ENCODE measurements at regions not wholly inside any gene's neighbourhood (a gene's known extent, or its start where the extent isn't known, plus 50 kb on each side); places are given as distances from the start of the nearest gene placed in this dataset.

DNA sequence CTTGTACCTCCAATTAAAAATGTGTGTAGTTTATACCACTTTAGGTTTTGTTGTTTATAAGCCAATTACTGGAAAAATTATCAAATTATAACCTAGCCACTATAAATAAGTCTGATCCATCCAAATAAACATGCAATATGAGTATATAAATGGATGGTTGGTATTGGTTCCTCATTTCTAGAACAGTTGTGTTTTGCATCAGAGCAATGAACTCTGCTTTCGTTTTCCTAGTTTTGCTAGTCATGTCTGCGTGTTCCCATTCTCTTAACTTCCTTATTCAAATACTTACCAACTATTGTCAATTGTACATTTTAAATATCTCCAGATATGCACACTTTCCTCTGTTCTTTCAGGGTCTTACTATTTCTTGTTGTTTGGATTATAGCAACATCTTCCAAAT, 641.7 kb downstream of the NR4A2 start:
- Histone ChIP-seq H3K4me3 (no peak overlapping the region), H3K27ac (no peak overlapping the region), H3K4me1 (no peaks in the 10 kb centered on the region), H3K36me3 (no peaks in the 10 kb centered on the region), H3K9me3 (no peaks in the 10 kb centered on the region), H3K27me3 (no peaks in the 10 kb centered on the region)
- no peak for TF ChIP-seq EP300 (IDR thresholded peaks at IDR 0.05)
- DNase-seq (no peak), ATAC-seq (ENCODE audit: low FRiP score in 2 of 2) (peak in 1 of 2 donors; percentile 73)
- WGBS, 2 donors, result 53 to 63% methylated on average over 2 of the region's 2 CpGs

DNA sequence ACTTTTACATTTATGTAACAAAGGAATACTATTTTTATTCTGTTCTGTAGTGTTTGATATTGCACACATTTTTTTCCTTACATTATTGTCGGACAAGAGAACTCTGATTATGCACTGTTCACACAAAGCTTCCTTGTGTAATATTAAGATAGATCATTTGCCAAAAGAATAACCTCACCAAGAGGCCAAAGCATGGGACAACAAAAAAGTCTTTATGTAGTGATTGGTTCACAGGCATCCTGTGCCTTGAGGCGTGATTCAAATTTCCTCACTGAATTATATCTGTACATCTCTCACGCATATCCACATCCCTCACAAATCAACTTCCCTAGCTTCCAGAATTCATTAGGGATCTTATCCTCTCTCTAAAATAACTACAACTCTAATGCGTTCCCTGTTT, 642.7 kb downstream of the NR4A2 start:
- H3K9me3 ChIP-seq, result no peaks in the 10 kb centered on the region
- no peaks in the 10 kb centered on the region for H3K27me3 ChIP-seq
- 80% methylated on average over 4 of the region's 4 CpGs for WGBS, 2 donors
- TF ChIP-seq POLR2AphosphoS5 (IDR thresholded peaks at IDR 0.05) (no peak), EP300 (IDR thresholded peaks at IDR 0.05) (no peak), CTCF (IDR thresholded peaks at IDR 0.05) (no peak), POLR2A (IDR thresholded peaks at IDR 0.05) (no peak)
- ATAC-seq (ENCODE audit: low FRiP score in 2 of 2) (no peak), DNase-seq (no peak)
- H3K4me1 ChIP-seq, result no peaks in the 10 kb centered on the region
- no peaks in the 10 kb centered on the region for H3K36me3 ChIP-seq
- H3K4me3 ChIP-seq, result no peak overlapping the region
- H3K27ac ChIP-seq, result no peak overlapping the region

DNA sequence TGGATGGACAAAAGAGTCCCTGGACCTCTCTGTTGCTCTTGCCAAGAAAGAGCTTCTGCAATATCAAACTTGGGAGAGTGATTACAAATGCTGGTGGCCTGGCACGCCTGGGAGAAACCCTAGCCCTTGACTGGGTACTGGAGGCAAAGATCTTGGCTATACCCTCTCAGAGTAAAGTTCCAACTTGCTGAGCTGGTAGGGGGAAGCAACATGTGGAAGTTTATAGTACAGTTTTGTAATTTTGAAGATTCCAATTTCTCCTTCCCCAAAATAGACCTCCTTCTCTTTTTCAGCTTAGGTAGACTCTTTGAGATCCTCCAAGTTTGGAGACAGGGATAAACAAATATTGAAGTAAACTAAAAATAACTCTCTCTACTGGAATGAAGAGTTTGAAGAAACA, 645.3 kb downstream of the NR4A2 start:
- WGBS, 2 donors, result 71 to 82% methylated on average over 1 of the region's 1 CpG
- no peak for ATAC-seq (ENCODE audit: low FRiP score in 2 of 2)

DNA sequence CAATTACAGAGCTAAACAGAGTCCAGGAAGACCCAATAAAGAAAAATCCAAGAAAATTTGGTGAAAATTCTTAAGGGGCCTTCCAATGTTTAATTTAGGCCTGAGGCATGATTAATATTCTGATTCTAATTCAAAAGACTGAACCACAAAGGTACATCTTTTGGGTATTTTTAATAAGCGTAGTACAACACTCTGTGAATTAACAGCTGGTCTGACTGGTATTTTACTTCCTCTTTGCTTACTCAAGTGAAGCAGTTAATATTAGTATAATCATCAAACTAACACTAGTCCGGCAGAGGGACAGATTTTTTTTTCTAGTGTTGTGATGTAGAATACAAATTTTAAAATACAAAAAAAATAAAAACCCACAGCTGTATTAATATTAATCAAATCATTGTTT, 652.9 kb downstream of the NR4A2 start:
- no peak for ATAC-seq (ENCODE audit: low FRiP score in 2 of 2)
- H3K9me3 ChIP-seq, result no peaks in the 10 kb centered on the region
- no peaks in the 10 kb centered on the region for H3K27me3 ChIP-seq
- DNase-seq, result no peak
- no peak for TF ChIP-seq CTCF (IDR thresholded peaks at IDR 0.05)
- no peak for TF ChIP-seq POLR2AphosphoS5 (IDR thresholded peaks at IDR 0.05)
- no peak for TF ChIP-seq POLR2A (IDR thresholded peaks at IDR 0.05)
- TF ChIP-seq EP300 (IDR thresholded peaks at IDR 0.05), result no peak
- no peaks in the 10 kb centered on the region for H3K4me1 ChIP-seq
- H3K27ac ChIP-seq, result no peak overlapping the region
- 56 to 71% methylated on average over 2 of the region's 2 CpGs for WGBS, 2 donors
- H3K4me3 ChIP-seq, result no peak overlapping the region
- no peaks in the 10 kb centered on the region for H3K36me3 ChIP-seq

More for the DNA sequence above, 645.3 kb downstream of the NR4A2 start:
- no peaks in the 10 kb centered on the region for H3K36me3 ChIP-seq
- H3K9me3 ChIP-seq, result no peaks in the 10 kb centered on the region
- H3K4me3 ChIP-seq, result no peak overlapping the region
- no peak for DNase-seq
- TF ChIP-seq CTCF (IDR thresholded peaks at IDR 0.05) (no peak), POLR2A (IDR thresholded peaks at IDR 0.05) (no peak), EP300 (IDR thresholded peaks at IDR 0.05) (no peak), POLR2AphosphoS5 (IDR thresholded peaks at IDR 0.05) (no peak)
- no peak overlapping the region for H3K27ac ChIP-seq
- no peaks in the 10 kb centered on the region for H3K27me3 ChIP-seq
- H3K4me1 ChIP-seq, result no peaks in the 10 kb centered on the region

GRCh38 chr2:155675920-155676319, 656.6 kb downstream of the NR4A2 start:
- TF ChIP-seq CTCF (IDR thresholded peaks at IDR 0.05), result no peak
- TF ChIP-seq POLR2AphosphoS5 (IDR thresholded peaks at IDR 0.05), result no peak
- no peak for TF ChIP-seq POLR2A (IDR thresholded peaks at IDR 0.05)
- no peak for ATAC-seq (ENCODE audit: low FRiP score in 2 of 2)

More at GRCh38 chr2:155675920-155676319, 656.6 kb downstream of the NR4A2 start:
- no peaks in the 10 kb centered on the region for H3K9me3 ChIP-seq
- WGBS, 2 donors, result 82 to 90% methylated on average over 2 of the region's 2 CpGs
- no peak for DNase-seq
- no peaks in the 10 kb centered on the region for H3K4me1 ChIP-seq
- H3K36me3 ChIP-seq, result no peaks in the 10 kb centered on the region
- no peak overlapping the region for H3K27ac ChIP-seq
- H3K27me3 ChIP-seq, result no peaks in the 10 kb centered on the region
- H3K4me3 ChIP-seq, result no peak overlapping the region
